Stomach (tissue), 4 donors: ENCODE measurements at regions not wholly inside any gene's neighbourhood (a gene's known extent, or its start where the extent isn't known, plus 50 kb on each side); places are given as distances from the start of the nearest gene placed in this dataset.
"Not testable (repeated sequence)": the region's sequence is repeated elsewhere in the genome, so short reads cannot be mapped to it uniquely, and the experiment has no call there.

Experiments
- EP300 ChIP-seq: sonication (generic); formaldehyde crosslinking; IDR thresholded peaks from one replicate; pipeline ENCODE4 v1.6.1; 2017; ENCODE audit warnings: antibody characterized with exemption
- POLR2A ChIP-seq, 4 donors: fragments of 450-650 bp; IDR thresholded peaks; one replicate each; pipeline ENCODE4 v1.6.1; 2016; ENCODE audit warnings: antibody characterized with exemption in 4 of 4, control low read depth in 2 of 4, mild to moderate bottlenecking in 1 of 4, moderate library complexity in 1 of 4
- POLR2AphosphoS5 ChIP-seq, 3 donors: sonication (generic); formaldehyde crosslinking; IDR thresholded peaks; one replicate each; pipeline ENCODE4 v1.6.1; 2016; ENCODE audit warnings: antibody characterized with exemption in 3 of 3
- TF ChIP-seq, protein P1 (sequence below), 7 experiments: fragments of 450-650 bp in 4 of 7; fragments of 200-600 bp in 3 of 7; sonication (generic) in 3 of 7; IDR thresholded peaks; one replicate each; pipeline ENCODE4 v1.5.1; 2016 to 2019; ENCODE audit warnings: antibody characterized with exemption in 7 of 7, control low read depth in 2 of 7, mild to moderate bottlenecking in 1 of 7

DNA sequence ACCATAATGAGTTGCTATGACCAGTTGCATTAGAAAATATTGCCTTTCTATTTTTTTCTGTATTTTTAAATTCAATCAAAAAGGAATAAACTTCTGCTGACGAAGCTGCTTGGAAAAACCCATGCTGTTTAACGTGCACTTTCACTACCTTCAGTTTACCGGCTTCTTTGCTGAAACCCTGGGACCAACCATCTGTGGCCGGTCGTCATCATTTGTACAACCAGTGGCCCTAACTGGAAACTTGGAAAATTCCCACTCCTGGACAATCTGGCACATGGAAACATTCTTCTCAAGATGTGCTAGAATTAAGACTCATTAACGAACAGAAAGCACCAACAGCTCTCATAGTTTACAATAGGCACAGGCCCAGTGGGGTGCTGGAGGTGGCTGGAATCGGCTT, 210.3 kb downstream of the RTP5 start:
- not testable (repeated sequence) for TF ChIP-seq POLR2A (IDR thresholded peaks at IDR 0.05); EP300; POLR2AphosphoS5 (IDR thresholded peaks at IDR 0.05)
- TF ChIP-seq, protein P1, sequence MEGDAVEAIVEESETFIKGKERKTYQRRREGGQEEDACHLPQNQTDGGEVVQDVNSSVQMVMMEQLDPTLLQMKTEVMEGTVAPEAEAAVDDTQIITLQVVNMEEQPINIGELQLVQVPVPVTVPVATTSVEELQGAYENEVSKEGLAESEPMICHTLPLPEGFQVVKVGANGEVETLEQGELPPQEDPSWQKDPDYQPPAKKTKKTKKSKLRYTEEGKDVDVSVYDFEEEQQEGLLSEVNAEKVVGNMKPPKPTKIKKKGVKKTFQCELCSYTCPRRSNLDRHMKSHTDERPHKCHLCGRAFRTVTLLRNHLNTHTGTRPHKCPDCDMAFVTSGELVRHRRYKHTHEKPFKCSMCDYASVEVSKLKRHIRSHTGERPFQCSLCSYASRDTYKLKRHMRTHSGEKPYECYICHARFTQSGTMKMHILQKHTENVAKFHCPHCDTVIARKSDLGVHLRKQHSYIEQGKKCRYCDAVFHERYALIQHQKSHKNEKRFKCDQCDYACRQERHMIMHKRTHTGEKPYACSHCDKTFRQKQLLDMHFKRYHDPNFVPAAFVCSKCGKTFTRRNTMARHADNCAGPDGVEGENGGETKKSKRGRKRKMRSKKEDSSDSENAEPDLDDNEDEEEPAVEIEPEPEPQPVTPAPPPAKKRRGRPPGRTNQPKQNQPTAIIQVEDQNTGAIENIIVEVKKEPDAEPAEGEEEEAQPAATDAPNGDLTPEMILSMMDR (IDR thresholded peaks at IDR 0.05), result not testable (repeated sequence)
